Activated CD4-positive, alpha-beta T cell treated with anti-CD3 and anti-CD28 coated beads, Interleukin-2, Interleukin-6, amounts not matched to agents 100 ng/mL and 50 ng/mL, durations not matched to agents 16 hours and 8 hours (primary cell): ENCODE measurements at regions not wholly inside any gene's neighbourhood (a gene's known extent, or its start where the extent isn't known, plus 50 kb on each side); places are given as distances from the start of the nearest gene placed in this dataset.
"Not testable (repeated sequence)": the region's sequence is repeated elsewhere in the genome, so short reads cannot be mapped to it uniquely, and the experiment has no call there.

Source experiments
- DNase-seq: peaks from one replicate; pipeline ENCODE4 v3.0.0-alpha.2; 2020

DNA sequence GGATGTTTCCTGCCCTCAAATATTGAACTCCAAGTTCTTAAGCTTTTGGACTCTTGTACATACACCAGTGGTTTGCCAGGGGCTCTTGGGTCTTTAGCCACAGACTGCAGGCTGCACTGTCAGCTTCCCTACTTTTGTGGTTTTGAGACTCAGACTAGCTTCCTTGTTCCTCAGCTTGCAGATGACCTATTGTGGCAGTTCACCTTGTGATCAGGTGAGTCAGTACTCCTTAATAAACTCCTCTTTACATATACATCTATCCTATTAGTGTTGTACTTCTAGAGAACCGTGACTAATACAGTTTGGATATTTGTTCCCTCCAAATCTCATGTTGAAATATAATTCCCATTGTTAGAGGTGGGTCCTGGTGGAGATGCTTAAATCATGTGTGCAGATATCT is 681.9 kb upstream of the ARRDC3 start:
- no peak for DNase-seq

DNA sequence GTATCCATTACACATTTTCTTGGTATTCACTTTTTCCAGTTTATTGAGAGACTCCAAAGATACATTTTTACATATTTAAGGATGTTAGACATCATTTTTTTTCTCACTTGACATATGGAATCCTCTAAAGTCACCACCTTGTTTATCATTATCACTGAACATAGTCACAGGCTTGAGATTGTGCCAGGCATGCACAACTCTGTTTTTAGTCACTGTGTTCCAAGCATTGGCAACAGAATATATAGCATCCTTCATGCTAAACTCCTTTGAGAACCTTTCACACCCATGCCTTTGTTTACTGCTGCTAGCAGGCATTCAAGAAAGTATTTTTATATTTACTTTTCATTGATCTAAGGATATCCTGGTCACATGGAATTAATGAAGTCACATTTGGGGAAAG is 668.6 kb upstream of the ARRDC3 start:
- DNase-seq = no peak

DNA sequence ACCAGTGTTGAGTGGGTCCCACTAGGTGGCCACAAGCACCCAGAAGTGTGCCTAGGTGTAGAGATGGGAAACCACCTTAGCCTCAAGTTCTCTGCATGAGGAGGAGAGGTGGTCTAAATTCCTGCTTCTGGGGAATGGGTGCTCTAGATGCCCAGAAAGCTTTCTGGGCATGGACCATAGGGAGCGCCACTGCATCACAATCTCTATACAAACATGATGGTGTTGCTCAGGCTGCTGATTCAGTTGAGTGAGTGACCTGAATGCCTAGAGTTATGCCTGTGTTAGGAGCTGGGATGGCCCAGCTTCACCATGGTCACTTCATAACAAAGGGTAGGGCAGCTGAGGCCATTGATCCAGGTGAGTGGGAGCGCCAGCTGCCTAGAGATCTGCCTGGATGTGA is 667.9 kb upstream of the ARRDC3 start:
- no peak for DNase-seq

DNA sequence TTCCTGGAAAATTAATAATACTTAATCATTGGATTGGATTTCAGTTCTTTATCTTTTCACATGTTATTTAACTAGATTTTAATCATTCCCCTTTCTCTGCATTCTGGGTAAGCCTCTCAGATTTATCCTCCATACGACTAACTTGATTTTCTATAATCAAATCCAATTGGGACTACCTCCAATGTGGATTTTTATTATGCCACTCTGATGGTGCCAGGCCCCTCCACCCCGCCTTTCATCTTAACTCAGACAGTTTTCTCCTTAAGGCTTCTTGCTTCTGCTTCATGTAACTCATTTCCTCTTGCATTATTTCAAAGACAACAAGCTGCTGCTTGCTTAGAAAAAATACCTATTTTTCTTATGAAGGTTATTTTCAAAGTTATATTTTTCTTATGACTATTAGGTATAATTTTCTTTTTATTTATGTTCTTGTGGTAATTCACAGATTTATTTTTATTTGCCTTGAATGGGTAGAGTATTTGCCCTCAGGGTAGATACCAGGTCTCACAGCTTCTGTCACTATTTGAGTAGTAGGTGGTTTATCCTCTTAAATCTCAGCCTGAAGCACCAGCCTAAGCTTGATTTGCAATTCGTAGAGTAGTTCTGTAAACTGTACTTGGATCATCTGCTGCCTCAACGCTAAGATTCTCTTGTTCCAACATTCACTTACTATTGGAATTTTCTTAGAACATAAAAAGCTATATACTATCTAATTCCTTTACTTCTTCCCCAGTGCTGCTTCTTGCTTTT is 659.0 kb upstream of the ARRDC3 start:
- no peak for DNase-seq

DNA sequence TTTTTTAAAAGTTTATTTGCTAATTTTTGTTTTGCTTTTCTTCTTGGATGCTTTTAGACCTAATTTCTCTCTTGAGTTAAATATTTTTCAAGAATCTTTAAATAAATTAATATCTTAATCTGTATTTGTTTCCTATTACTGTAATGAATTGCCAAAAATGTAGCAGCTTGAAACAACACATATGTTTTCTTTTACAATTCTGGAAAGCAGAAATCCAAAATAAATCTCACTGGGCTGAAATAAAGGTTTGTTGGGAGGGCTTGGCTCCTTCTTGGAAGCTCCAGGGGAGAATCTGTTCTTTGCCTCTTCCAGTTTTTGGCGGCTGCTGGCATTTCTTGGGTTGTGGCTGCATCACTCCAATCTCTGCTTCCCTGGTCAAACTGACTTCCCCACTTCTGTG is 658.1 kb upstream of the ARRDC3 start:
- no peak for DNase-seq

DNA sequence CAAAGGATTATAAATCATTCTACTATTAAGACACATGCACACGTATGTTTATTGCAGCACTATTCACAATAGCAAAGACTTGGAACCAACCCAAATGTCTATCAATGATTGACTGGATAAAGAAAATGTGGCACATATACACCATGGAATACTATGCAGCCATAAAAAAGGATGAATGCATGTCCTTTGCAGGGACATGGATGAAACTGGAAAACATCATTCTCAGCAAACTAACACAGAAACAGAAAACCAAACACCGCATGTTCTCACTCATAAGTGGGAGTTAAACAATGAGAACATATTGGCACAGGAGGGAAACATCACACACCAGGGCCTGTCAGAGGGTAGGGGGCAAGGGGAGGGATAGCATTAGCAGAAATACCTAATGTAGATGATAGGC is 646.7 kb upstream of the ARRDC3 start:
- not testable (repeated sequence) for DNase-seq

DNA sequence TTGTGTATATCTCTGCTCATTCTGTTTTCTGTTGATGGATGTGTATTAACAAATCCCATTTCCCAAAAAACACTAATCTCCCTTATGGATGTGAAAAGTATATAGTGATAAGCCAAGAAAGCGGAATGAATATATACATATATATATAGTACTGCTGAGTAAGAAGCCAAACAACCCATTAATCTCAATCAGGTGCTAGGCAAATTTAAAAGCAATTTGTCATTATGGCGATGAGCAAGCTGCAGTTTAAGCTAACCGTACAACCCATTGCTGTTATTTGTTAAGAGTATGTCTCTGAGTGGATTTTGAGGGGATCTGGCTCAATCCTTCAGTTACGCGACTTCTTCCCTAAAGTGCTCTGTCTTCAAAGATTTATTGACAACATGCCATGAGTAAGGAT is 640.4 kb upstream of the ARRDC3 start:
- no peak for DNase-seq

DNA sequence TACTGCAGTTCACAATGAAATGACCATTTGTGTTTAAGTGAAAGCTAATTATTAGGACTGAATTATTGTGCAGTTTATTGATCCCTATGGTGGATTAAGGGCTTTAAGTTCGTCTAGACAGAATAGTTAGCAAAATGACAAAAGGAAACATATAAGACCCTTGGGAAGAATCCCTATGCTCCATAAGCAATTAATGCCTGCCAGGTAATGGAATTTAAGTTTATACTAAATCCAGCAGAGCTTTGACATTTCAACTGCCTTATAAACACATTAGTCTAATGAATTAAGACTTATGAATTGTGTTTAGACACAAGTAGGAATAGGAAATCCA is 640.0 kb upstream of the ARRDC3 start:
- DNase-seq = no peak

DNA sequence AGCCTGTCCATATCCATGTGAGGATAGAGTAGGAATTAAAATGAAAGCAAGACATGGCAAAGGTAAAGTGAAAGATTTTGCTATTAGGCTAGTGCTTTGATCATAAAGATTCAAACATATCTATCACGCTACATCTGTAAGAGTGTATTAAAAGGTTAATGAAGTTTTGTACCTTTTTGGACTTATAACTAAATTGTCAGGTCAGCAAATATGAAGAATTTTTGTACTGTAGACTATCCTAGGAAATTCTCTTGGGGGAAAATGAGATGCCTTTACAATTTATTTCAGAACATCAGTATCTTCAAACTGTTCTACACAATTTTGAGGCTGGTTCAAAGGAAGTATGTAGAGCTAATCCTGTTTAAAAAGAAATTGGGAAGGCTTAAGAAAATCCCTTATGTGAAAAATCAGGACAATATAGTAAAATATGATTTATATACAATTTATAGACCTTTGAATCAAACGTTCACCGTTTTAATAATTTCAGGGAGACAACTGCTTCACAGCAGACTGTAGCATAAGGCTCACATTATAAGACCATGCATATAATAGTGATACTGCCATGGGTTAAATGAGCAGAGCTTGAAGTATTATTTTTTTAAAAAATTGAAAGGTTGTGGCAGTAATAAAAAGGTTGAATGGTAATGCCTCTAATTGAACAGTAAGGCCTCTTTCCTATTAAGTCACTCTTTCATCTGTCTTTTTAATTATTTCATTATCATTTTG is 639.5 kb upstream of the ARRDC3 start:
- DNase-seq = no peak

DNA sequence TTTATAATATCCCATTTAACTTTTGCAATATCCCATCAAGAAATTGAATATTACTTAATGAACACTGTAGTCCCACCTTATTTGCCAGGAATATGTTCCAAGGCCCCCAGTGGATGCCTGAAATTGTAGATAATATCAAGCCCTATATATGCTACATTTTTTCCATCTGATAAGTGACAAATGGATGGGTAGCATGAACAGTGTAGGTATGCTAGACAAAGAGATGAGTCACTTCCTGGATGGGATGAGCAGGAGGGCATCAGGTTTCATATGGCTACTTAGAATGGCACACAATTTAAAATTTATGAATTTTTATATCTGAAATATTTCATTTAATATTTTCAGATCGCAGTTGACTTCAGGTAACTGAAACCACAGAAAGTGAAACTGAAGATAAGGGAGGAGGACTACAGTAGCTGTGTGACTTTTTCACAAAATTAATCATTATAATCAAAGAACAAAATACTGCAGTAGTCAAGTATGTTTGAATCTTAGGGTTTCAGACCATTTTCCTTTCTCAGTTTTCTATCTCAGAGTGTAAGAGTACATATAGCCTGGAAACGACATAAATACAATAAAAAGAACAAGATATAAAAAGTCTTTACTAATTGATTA is 636.4 kb upstream of the ARRDC3 start:
- no peak for DNase-seq

DNA sequence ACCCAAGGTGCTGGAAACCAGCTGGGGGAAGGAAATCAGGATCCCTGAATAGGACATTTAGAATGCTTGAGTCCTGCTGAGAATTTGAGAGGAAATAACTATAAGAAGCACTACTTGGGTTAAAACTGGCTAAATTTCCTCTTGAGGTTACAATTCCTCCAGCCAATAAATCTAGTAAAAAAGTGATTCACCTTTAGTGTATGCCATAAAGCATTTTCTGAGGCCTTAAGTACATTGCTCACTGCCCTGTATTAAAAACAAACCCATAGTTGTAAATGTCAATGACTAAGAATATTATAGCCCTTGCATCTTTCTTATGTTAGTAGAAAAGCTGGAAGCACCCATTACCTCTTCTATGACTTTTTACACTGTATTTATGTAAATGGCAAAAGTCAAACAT is 634.7 kb upstream of the ARRDC3 start:
- DNase-seq = no peak

DNA sequence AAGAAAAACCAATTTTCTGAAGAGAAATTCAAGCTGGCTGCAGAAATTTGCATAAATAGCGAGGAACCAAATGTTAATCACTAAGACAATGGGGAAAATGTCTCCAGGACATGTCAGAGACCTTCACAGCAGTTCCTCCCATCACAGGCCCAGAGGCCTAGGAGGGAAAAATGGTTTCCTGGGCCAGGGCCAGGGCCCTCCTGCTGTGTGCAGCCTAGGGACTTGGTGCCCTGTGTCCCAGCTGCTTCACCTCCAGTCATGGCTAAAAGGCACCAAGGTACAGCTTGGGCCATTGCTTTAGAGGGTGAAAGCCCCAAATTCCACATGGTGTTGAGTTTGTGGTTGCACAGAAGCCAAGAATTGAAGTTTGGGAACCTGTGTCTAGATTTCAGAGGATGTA is 628.7 kb upstream of the ARRDC3 start:
- not testable (repeated sequence) for DNase-seq

DNA sequence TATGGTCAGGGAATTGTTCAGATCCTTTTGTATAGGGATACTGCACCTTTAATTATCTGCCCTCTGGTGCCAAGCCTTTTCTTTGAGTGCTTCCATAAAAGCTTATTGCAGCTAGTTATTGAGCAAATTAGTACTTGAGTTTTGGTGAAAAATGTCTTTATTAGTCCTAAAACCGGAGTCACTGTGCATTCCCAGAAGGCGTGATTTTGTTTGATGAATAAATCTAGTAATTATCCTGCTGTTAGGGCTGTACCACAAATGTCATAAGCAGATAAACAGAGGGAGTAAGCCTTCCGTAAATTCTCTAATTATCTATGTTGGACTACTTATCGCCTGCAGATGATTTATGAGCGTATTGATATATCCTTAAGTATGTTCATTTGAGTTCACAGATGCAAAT is 620.7 kb upstream of the ARRDC3 start:
- no peak for DNase-seq

DNA sequence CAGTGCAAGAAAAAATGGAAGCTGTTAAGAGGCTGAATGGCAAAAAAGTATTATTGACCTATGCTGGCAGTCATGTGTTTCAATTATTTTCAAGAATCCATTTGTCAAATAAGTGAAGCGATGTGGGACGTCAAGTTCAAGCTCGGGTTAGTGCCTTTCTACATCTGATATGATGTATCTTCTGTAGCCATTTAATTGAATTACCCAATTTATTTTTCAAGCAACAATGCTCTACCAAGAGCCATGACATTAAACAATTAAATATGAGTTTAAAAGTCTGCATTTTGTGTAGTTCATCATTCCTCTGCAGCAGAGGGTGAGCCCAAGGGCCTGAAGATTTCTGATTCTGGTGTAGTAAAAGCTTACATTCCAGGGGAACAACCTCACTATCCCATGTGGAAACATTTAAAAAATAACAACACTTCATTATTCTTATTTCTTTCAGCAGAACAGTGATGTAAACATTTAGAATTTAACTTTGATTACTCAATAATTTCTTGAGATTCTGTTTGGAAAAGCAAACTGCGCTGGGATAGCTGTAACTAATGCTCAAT is 619.7 kb upstream of the ARRDC3 start:
- no peak for DNase-seq

DNA sequence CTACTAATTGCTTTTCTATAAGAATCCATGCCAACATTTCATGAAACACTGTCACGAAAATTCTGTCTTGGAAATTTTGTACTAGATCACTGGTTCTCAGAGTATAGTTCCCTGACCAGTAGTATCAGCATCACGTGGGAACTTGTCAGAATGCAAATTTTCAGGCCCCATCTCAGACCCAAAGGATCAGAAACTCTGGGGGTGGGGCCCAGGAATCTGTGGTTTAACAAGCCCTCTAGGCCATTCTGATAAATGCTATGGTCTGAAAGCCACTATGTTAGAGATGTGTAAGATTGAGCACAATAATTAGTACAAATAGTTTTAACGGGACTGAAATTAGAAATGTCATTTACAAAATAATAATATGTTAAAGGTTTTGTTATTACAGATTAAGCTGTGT is 615.7 kb upstream of the ARRDC3 start:
- DNase-seq = no peak

DNA sequence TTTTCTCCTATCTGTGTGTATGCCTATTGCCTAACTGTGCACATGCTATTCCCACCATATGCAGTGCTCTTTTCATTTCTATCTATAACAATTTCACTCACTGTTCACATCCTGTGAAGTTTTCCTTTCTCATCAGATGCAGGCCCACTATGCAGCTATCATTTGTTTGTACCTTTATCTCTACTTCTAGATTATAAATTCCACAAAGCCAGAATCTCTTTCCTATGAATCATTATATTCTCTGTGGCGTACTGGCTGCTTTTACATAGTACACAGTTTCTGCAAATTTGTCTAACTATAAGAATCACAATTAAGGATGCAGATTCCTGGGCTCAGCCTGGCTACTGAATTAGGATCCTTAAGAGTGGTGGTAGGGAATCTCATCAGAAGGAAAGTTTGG is 600.8 kb upstream of the ARRDC3 start:
- no peak for DNase-seq

DNA sequence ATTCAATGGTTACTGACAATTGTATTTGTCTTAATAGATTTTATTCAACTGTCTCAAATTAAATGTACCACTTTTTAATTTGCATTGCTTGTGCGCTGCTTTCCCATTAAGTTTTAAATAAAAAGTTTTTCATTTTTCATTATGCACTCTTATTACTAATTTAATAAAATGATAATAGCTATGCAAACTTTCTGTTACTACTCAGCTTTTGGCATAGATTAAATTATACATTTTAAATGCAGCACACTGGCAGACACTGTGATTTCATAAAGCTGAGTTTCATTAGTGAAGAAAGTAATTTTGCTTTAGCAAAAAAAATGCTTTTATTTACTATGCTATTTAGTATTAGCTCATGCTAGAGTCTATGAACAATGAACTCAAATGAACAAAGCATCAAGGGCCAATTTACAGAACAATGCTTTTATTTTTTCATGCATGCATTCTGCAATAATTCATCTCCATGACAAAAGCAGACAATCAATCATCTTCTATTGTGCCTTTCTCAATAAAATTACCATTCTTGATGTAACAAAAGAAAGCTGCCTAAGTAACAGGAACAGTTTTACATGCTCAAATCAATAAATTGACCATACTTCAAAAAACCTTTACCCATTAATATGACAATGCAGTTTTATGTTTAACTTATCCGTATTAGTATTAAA is 595.2 kb upstream of the ARRDC3 start:
- no peak for DNase-seq

DNA sequence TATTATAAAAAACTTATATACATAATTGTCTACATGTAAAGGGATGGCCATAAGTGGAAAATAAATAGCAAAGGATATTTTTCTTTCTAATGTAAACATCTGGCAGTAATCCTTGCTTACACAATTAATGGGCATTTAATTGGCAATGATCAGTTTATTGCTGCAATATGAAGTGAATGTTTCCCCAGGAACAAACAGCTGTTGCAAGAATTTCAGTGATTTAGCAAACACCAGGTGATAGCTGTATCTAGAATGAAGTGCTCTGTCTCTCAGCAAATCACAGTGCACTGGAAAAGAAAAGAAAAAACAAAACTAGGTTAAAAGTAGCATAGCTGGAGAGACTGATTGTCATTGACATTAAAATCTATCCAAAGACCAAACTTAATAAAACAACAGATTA is 594.5 kb upstream of the ARRDC3 start:
- DNase-seq = no peak

DNA sequence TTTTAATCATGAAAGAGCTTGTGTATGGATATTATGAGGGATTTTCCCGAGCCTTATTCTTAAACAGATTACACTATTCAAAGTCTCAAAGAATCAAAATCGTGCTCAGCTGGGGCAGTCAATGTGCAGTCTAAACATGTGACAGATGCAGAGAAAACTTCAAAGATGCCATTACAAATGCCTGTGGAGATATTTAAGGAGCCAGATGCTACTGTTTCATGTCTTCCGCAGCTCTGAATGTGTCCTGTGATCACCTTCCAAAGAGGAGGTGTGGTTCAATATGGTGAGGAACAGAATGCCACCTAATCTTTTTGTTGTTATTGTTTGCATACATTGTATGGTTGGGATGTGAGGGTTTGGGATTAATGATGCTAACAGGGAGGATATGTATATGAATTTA is 593.3 kb upstream of the ARRDC3 start:
- no peak for DNase-seq

DNA sequence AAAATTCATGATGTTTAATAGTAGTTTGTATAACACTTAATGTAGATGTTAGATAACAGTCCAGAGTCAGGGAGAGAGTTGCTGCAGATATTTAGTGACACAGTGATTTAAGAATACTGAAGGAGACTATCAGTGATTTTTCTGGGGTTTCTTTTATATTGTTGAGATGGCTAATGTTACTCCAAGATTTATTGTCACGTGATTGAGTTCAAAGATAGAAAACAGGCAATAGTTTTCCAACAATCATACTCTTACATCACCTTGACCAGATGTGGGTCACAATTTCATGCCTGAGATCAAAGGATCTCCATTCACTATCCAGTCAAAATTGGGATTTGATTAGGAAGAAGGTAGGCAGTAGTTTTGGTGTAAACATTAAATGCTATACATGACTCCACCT is 580.0 kb upstream of the ARRDC3 start:
- DNase-seq = no peak

DNA sequence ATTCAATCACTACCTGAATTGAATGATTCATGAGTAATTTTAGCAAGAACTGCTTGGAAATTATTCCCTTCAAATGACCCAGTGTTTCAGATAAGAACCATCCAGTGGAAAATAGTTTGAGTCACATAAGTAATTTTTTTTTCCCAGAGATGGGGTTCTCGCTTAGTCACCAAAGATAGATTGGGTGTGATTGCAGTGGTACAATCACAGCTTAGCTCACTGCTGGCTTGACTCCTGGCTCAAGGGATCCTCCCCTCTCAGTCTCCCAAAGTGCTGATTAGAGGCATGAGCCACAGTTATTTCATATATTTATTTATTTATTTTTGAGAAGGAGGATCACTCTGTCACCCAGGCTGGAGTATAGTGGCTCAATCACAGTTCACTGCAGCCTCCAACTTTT is 574.5 kb upstream of the ARRDC3 start:
- DNase-seq = no peak

DNA sequence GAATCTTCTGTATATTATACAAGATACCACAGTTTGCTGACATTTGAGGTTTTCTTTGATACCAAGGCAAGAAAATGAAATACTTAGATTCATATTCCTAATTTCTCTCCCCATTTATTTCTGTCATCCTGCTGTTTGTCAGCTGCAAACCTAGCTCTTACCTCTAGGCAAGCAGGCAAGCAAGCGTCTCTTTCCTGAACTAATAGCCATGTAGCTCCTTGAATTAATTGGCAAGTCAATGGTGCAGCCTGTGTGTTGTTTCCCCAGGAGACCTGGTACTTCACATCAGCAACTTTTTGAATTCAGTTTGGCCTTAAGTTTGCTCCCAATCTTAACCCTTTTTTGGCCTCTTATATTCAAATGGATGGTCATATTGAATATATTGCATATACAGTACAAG is 573.6 kb upstream of the ARRDC3 start:
- DNase-seq = no peak

DNA sequence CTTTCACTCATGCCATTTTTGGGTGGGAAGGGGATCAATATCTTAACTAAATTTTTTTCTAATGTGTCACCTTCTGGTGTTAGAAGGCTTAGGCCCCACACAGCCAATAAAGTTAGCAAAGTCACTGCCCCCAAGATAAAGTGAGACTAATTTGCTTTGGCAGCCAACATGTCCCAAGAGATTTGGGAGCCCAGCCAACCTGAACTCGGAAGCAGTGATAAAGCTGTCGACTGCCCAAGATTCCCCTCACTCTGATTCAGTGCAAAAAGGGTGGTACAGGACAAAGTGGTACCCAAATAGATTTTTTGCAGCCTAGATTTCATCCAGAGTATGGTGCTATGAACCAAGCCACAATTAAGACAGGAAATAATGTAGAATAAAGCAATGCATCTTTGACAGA is 572.5 kb upstream of the ARRDC3 start:
- no peak for DNase-seq

DNA sequence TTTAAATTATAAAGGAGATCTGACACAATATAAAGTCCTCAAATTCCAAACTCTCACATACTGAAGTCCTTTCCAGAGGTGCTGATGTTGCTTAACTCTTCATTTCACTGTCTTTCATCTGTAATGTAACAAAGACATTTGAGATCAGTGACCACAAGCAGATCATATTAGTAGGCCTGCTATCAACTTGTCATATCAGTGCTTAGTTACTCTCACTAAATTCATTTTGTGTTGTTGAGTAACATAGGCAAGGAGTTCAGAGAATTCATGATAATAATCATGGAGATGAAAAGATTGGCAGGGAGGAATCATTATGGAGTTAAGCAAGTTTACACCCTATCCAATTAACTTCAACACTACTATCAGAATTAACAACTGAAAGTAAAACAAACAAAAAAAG is 571.0 kb upstream of the ARRDC3 start:
- DNase-seq = no peak
